Activated T-cell treated with anti-CD3 and anti-CD28 coated beads for 1 hour (primary cell): ENCODE measurements at regions not wholly inside any gene's neighbourhood (a gene's known extent, or its start where the extent isn't known, plus 50 kb on each side); places are given as distances from the start of the nearest gene placed in this dataset.

Source experiments
- DNase-seq: peaks from one replicate; pipeline ENCODE4 v3.0.0-alpha.2; 2020; ENCODE audit warnings: low read depth

GRCh38 chr6:4405621-4406212 is 270.3 kb upstream of the ECI2 start:
- DNase-seq = no peak

GRCh38 chr6:4404415-4404814 is 269.0 kb upstream of the ECI2 start:
- DNase-seq = no peak

DNA sequence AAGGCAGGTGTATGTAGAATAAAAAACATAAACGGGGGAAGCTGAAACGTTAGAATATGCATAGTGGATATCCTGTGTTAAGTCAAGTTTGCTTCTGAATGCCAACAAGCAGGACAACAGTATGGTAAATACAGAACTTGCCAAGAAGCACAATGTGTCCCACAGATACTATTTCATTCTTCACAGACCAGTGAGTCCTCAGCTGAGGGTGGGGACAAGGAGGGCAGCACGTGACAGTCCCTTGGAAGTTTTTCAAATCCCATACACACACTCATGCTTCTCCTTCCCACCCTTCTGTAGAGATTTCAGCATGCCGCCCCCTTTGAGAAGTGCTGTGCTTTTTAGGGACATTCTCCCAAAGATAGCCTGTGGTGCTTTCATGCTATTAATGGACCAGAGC is 268.5 kb upstream of the ECI2 start:
- no peak for DNase-seq

GRCh38 chr6:4403023-4403752 is 267.8 kb upstream of the ECI2 start:
- DNase-seq = no peak

GRCh38 chr6:4402477-4402976 is 267.2 kb upstream of the ECI2 start:
- DNase-seq = no peak

DNA sequence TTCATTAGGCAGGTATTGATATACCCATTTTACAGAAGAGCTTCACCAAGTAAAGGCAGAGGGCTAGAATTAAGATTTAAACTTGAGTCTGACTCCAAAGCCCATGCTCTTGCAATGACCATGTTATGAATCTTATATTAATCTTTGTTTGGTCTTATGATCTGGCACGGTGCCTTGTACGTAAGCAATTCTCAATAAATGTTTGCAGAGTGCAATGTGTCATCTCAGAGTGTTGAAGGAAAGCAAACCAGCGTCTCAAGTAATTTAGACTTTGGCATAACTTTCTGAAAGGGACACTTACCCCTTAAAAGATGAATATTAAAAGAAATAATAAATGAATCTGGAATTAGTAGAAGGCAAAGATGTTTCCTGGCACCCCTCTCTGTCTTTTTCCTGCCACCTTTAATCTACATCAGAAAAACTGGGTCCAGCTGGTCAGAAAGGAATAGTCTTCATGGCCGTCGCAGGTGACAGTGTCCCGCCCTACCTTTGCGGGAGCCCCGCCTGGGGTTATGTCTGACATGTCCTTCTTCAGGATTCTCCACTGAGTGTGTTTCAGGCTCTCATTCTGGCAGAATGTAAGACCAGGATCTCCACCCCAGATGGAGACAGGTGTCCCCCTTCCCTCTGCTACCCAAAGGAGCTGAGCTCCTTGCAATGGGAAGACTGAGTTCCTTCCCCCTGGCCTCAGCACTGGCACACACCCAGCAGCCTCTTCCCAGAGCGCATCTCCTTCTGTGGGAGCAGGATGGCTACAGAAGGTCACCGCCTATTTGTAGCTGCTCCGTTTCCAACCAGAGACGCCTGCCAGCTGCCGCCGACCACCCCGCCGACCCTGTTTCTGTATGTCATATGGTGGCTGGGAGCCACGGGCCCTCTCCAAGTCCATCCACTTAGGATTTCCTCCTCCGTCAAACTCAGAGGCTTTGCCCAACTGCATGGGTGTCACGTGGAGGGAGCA is 266.3 kb upstream of the ECI2 start:
- DNase-seq = no peak

GRCh38 chr6:4399656-4400055 is 264.3 kb upstream of the ECI2 start:
- DNase-seq = no peak

DNA sequence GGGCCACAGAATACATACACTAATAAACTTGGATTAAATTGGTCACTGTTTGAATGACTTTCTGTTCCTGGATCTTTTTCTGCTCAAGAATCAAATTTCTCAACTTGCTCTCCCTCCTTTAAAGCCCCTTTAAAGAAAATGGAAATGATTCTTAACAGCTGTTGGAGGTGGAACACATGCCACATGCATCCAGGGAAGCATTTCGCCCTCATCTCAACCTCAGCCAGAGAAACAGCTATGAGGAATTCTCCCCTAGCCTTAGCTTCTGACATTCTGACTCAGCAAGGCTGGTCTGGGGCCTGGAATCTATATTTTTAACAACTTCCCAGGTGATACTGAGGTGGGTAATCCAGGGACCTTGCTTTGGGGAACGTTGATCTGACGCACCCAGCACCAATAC is 263.4 kb upstream of the ECI2 start:
- DNase-seq = no peak

GRCh38 chr6:4397307-4397706 is 261.9 kb upstream of the ECI2 start:
- no peak for DNase-seq

DNA sequence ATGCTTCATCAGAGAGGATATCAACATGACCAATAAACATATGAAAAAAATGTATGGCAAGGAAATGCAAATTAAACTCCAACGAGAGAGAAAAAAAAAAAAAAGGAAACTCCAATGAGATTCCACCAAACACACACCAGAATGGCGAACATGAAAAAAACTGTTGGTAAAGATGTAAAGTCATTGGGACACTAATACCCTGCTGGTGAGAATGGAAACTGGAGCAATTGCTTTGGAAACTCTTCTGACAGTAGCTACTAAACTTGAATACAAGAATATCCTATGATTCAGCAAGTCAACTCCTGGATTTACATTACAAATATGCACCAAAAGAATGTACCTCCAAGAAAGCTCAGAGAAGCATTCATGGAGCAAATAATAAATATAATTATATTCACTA is 260.7 kb upstream of the ECI2 start:
- DNase-seq = no peak

DNA sequence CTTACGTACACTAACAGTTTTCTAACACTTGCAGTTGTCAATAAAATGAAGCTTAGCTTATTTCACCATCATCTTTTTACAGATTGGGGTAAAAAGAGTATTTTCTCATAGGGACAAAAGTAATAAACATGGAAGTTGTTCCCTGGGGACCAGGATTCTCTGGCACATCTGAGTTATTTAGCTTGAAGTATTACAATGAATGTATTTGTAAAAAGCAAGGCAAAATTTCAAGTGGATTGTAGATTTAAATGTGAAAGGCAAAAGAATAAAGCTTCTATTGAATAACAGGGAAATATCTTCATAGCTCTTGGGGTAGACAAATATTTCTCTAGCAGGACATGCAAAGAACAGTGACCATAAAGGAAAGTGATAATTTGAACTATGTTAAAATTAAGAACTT is 260.0 kb upstream of the ECI2 start:
- no peak for DNase-seq

GRCh38 chr6:4394786-4395185 is 259.4 kb upstream of the ECI2 start:
- DNase-seq = no peak

GRCh38 chr6:4388675-4389074 is 253.3 kb upstream of the ECI2 start:
- no peak for DNase-seq

GRCh38 chr6:4384656-4385055 is 249.3 kb upstream of the ECI2 start:
- no peak for DNase-seq

- no peak for DNase-seq
Measured at GRCh38 chr6:4383910-4384638, 248.7 kb upstream of the ECI2 start.

DNA sequence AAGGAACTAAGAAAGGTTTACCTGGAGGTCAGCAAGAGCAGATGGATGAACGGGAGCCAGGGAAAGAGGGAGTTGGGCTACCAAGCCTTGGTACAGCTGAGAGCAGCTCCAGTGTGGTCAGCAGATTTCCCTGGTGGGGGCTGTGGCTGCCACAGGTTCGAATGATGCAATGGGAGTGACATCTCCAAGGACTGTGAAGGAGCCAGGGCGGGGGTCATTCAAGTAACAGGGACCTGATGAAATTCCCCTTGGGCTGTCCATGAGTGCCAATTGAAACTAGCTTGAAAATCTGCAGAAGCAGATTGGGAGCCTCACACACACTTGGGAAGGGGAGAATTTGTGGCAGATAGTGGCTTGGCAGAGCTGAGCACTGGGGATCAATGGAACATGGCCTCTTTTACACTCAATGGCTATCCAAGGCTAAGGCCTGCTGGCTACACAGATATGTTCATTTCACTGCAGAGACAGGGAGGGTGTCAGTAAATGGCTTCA is 247.0 kb upstream of the ECI2 start:
- DNase-seq = no peak

DNA sequence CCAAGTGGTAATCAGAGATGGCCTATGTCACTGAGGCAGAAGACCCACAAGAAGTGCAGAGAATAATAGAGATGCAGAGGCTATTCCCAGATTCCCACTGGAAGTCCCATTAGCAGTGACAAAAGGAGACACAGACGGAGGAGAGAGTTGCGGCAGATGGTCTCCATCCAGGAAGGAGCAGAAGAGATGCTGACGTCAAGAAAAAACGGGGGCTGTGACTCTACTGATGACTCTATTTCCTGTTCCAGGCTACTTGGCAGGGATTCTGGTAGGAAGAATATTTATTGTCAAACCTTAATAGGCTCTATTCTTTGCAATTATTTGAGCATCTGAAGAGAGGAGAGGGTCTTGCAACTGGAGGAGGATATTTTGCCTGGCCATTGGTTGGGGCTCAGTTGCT is 246.0 kb upstream of the ECI2 start:
- no peak for DNase-seq

- no peak for DNase-seq
Measured at GRCh38 chr6:4380881-4381281, 245.5 kb upstream of the ECI2 start.

DNA sequence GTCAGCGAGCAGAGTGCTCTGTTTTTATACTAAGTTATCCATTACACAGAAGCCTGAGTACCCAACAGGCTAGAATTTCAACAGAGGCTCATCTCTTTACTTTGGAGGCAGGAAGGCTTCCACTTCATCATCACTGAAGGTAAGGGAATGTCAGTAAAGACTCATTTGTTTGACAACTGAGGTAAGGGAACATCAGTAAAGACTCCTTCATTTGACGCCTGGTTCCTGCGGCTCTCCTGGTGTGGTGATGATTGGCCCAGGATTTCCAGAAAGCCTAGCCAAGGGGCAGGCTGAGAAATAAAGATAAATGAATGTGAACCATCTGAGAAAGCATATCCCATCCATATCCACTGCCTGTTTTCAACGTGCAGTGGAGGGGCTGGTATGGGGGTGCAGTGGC is 244.6 kb upstream of the ECI2 start:
- DNase-seq = no peak

GRCh38 chr6:4378319-4378996 is 243.1 kb upstream of the ECI2 start:
- no peak for DNase-seq

GRCh38 chr6:4377603-4378002 is 242.2 kb upstream of the ECI2 start:
- DNase-seq = no peak
